Thyroid gland (tissue), 4 donors: ENCODE measurements at regions not wholly inside any gene's neighbourhood (a gene's known extent, or its start where the extent isn't known, plus 50 kb on each side); places are given as distances from the start of the nearest gene placed in this dataset.
"Not testable (repeated sequence)": the region's sequence is repeated elsewhere in the genome, so short reads cannot be mapped to it uniquely, and the experiment has no call there.

Experiments used
- DNase-seq, 2 donors: peaks; one replicate each; pipeline ENCODE4 v3.0.0-alpha.2; 2019
- H3K27ac ChIP-seq, 3 donors: fragments of 200-600 bp; sonication (generic); 1 replicate in 2 of 3; 2 replicates in 1 of 3; pipeline ENCODE4 v1.5.1; 2016 to 2019; ENCODE audit warnings: mild to moderate bottlenecking in 1 of 3, moderate library complexity in 1 of 3
- H3K27me3 ChIP-seq: fragments of 200-600 bp; sonication (generic); one replicate; pipeline ENCODE4 v1.5.1; 2019
- H3K36me3 ChIP-seq, 2 donors: fragments of 200-600 bp; sonication (generic); one replicate each; pipeline ENCODE4 v1.5.1; 2016 to 2019
- H3K4me1 ChIP-seq, 2 donors: fragments of 200-600 bp; sonication (generic); one replicate each; pipeline ENCODE4 v1.5.1; 2017 to 2019
- H3K4me3 ChIP-seq, 3 donors: fragments of 200-600 bp; sonication (generic); replicated peaks in 1 of 3; 1 replicate in 2 of 3; 2 replicates in 1 of 3; pipeline ENCODE4 v1.5.1; 2016; ENCODE audit warnings: mild to moderate bottlenecking in 1 of 3
- H3K9me3 ChIP-seq: fragments of 200-600 bp; sonication (generic); one replicate; pipeline ENCODE4 v1.5.1; 2017
- POLR2A ChIP-seq, 2 donors: fragments of 450-650 bp; IDR thresholded peaks; one replicate each; pipeline ENCODE4 v1.6.1; 2017; ENCODE audit warnings: antibody characterized with exemption in 2 of 2, mild to moderate bottlenecking in 2 of 2, moderate library complexity in 1 of 2
- WGBS, 2 donors: methylation state at CpG; one replicate each; pipeline ENCODE4 v1.1.5; 2017; 5-methylcytosine and 5-hydroxymethylcytosine counted together
- intact Hi-C: fragments of 100-400 bp; cut with DNase I; formaldehyde crosslinking; loops from one replicate; pipeline ENCODE4 v1.15.1; 2023
- TF ChIP-seq, protein P1 (sequence below), 6 experiments: fragments of 200-600 bp in 3 of 6; fragments of 450-650 bp in 3 of 6; sonication (generic) in 3 of 6; IDR thresholded peaks; one replicate each; pipeline ENCODE4 v1.5.1; 2016 to 2019; ENCODE audit warnings: antibody characterized with exemption in 6 of 6, mild to moderate bottlenecking in 2 of 6, inconsistent platforms in 1 of 6, moderate library complexity in 1 of 6

- H3K9me3 ChIP-seq, result no peaks in the 10 kb centered on the region
- peak overlapping the region in 1 of 3 donors; percentile 12 for H3K27ac ChIP-seq
- intact Hi-C loops, result no loop called here
- no peak overlapping the region for H3K4me3 ChIP-seq
- no peaks in the 10 kb centered on the region for H3K36me3 ChIP-seq
- 60 to 63% methylated on average over 2 of the region's 2 CpGs for WGBS, 2 donors
- no peaks in the 10 kb centered on the region for H3K27me3 ChIP-seq
- no peak for DNase-seq
- peaks cover 0 to 24% of the 10 kb centered on the region in 2 donors for H3K4me1 ChIP-seq
- TF ChIP-seq, protein P1, sequence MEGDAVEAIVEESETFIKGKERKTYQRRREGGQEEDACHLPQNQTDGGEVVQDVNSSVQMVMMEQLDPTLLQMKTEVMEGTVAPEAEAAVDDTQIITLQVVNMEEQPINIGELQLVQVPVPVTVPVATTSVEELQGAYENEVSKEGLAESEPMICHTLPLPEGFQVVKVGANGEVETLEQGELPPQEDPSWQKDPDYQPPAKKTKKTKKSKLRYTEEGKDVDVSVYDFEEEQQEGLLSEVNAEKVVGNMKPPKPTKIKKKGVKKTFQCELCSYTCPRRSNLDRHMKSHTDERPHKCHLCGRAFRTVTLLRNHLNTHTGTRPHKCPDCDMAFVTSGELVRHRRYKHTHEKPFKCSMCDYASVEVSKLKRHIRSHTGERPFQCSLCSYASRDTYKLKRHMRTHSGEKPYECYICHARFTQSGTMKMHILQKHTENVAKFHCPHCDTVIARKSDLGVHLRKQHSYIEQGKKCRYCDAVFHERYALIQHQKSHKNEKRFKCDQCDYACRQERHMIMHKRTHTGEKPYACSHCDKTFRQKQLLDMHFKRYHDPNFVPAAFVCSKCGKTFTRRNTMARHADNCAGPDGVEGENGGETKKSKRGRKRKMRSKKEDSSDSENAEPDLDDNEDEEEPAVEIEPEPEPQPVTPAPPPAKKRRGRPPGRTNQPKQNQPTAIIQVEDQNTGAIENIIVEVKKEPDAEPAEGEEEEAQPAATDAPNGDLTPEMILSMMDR (IDR thresholded peaks at IDR 0.05), result no peak
- no peak for TF ChIP-seq POLR2A (IDR thresholded peaks at IDR 0.05)
These were observed 344.6 kb downstream of the C12orf75 start for GRCh38 chr12:105674871-105675699.

DNA sequence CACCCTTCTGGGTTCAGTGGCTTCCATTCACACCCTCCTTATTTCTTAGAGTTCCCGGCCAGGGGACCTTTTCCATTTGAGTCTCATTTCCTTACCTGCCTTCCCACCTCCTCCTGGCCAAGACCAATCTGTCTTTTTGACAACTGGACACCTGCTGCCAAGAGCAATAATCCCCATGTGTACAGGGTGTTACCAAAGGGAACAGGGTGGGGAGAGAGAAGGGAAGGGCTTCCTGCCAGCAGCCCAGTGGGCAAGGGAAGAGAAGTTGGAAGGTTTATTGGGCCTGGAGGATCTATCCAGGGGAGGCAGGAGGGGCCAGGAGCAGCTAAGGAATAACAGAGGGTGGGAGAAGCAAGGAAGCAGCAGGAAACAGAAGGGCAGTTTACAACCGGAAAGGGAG is 346.2 kb downstream of the C12orf75 start:
- H3K27ac ChIP-seq, result no peak overlapping the region
- 81 to 85% methylated on average over 2 of the region's 2 CpGs for WGBS, 2 donors
- intact Hi-C loops, result no loop called here

DNA sequence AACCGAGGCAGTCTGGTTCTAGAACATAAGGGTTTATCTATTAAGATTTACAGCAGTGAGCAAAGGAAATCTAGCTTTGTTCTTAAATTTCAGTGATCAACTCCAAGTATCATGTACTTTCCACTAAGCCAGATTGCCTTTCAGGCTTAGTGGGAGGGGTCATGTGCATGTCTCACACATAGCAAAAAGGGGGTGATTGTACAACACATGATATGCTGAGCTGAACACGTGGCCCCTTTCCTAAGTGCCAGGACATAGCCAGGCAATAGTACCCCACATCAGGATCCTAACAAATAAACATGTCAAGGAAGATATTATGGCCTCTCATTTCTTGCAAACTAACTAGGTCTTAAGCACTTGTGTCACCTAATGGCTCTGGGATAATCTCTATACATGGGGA is 347.2 kb downstream of the C12orf75 start:
- WGBS, 2 donors, result 75 to 80% methylated on average over 2 of the region's 2 CpGs
- TF ChIP-seq, protein P1 (IDR thresholded peaks at IDR 0.05), result no peak
- TF ChIP-seq POLR2A (IDR thresholded peaks at IDR 0.05), result no peak
- DNase-seq, result no peak
- Histone ChIP-seq H3K27me3 (no peaks in the 10 kb centered on the region), H3K4me3 (no peak overlapping the region), H3K36me3 (no peaks in the 10 kb centered on the region), H3K4me1 (peaks cover 0 to 15% of the 10 kb centered on the region in 2 donors), H3K27ac (no peak overlapping the region), H3K9me3 (no peaks in the 10 kb centered on the region)
- intact Hi-C loops, result no loop called here

More for the DNA sequence above, 346.2 kb downstream of the C12orf75 start:
- peak; percentile 3 to 5 for DNase-seq
- H3K36me3 ChIP-seq, result no peaks in the 10 kb centered on the region
- TF ChIP-seq POLR2A (IDR thresholded peaks at IDR 0.05), result no peak
- TF ChIP-seq, protein P1 (IDR thresholded peaks at IDR 0.05), result no peak
- no peaks in the 10 kb centered on the region for H3K9me3 ChIP-seq
- no peak overlapping the region for H3K4me3 ChIP-seq
- no peaks in the 10 kb centered on the region for H3K27me3 ChIP-seq
- H3K4me1 ChIP-seq, result peaks cover 0 to 24% of the 10 kb centered on the region in 2 donors

DNA sequence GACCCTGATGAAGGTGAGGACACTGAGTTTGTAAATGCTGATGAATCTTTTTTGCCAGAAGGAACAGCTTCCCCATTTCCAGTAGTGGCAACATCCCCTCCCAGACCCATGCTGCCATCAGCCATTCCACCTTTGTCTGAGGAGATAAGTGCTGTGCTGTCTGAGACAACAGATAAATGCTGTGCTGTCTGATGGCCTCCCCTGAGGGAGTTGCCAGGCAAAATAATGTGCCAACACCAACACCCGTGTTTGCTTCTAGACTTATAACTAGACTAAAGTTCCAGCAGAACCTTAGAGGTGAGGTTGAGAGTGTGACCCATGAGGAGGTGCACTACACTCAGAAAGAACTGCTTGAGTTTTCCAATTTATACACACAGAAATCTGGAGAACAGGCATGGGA is 349.5 kb downstream of the C12orf75 start:
- Histone ChIP-seq H3K4me3 (no peak overlapping the region), H3K27ac (no peak overlapping the region), H3K27me3 (no peaks in the 10 kb centered on the region), H3K9me3 (no peaks in the 10 kb centered on the region), H3K4me1 (peaks cover 0 to 10% of the 10 kb centered on the region in 2 donors), H3K36me3 (no peaks in the 10 kb centered on the region)
- no peak for DNase-seq
- intact Hi-C loops, result no loop called here
- WGBS, 2 donors, result 93 to 96% methylated on average over 1 of the region's 1 CpG
- TF ChIP-seq, protein P1 (IDR thresholded peaks at IDR 0.05), result no peak
- TF ChIP-seq POLR2A (IDR thresholded peaks at IDR 0.05), result no peak

DNA sequence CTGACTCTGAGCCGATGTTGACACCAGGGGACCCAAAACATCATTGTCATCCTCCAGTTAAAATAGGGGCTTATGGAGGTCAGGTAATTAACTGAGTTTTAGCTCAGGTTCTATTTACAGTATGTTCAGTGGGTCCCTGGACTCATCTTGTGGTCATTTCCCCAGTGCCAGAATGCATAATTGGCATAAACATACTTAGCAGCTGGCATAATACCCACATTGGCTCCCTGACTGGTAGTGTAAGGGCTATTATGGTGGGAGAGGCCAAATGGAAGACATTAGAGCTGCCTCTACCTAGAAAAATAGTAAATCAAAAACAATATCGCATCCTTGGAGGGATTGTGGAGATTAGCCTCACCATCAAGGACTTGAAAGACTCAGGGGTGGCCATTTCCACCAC is 350.9 kb downstream of the C12orf75 start:
- H3K27ac ChIP-seq, result no peak overlapping the region
- H3K27me3 ChIP-seq, result no peaks in the 10 kb centered on the region
- peaks cover 0 to 6% of the 10 kb centered on the region in 2 donors for H3K4me1 ChIP-seq
- WGBS, 2 donors, result 94 to 98% methylated on average over 2 of the region's 2 CpGs
- intact Hi-C loops, result no loop called here
- no peak for DNase-seq
- TF ChIP-seq POLR2A (IDR thresholded peaks at IDR 0.05), result no peak
- TF ChIP-seq, protein P1 (IDR thresholded peaks at IDR 0.05), result no peak
- H3K36me3 ChIP-seq, result no peaks in the 10 kb centered on the region
- H3K4me3 ChIP-seq, result no peak overlapping the region
- no peaks in the 10 kb centered on the region for H3K9me3 ChIP-seq

- H3K27me3 ChIP-seq, H3K4me3 ChIP-seq, DNase-seq, H3K4me1 ChIP-seq, intact Hi-C loops, H3K27ac ChIP-seq, H3K36me3 ChIP-seq, H3K9me3 ChIP-seq: not testable (repeated sequence)
- 81 to 87% methylated on average over 1 of the region's 1 CpG for WGBS, 2 donors
These were observed 352.3 kb downstream of the C12orf75 start for GRCh38 chr12:105682821-105683220.

DNA sequence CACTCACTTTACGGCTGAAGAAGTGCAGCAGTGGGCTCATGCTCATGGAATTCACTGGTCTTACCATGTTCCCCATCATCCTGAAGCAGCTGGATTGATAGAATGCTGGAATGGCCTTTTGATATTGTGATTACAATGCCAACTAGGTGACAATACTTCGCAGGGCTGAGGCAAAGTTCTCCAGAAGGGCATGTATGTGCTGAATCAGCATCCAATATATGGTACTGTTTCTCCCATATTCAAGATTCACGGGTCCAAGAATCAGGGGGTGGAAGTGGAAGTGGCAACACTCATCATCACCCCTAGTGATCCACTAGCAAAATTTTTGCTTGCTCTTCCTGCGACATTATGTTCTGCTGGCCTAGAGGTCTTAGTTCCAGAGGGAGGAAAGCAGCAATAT is 353.3 kb downstream of the C12orf75 start:
- 97 to 100% methylated on average over 3 to 4 of the region's 4 CpGs for WGBS, 2 donors
- intact Hi-C loops, result not testable (repeated sequence)

More for the DNA sequence above, 353.3 kb downstream of the C12orf75 start:
- not testable (repeated sequence) for DNase-seq, H3K27me3 ChIP-seq, H3K4me1 ChIP-seq, H3K9me3 ChIP-seq, H3K36me3 ChIP-seq, H3K27ac ChIP-seq, H3K4me3 ChIP-seq
